OCI-LY7 (cell line): ENCODE measurements at regions not wholly inside any gene's neighbourhood (a gene's known extent, or its start where the extent isn't known, plus 50 kb on each side); places are given as distances from the start of the nearest gene placed in this dataset.

ENCODE experiments used
- BruUV-seq: library from RNA; stranded (reverse); fragments of 400-500 nt; replicated peaks from 2 replicates; lab custom pipeline; 2021; lab: Mats Ljungman, UMichigan
- CTCF ChIA-PET: fragments of 300-600 bp; sonication (Branson Sonifier 250); formaldehyde crosslinking; loops from one replicate; lab custom pipeline; 2022; ENCODE audit warnings: antibody characterized with exemption; ENCODE audit not compliant: unreplicated experiment; lab: Charles Lee
- POLR2A ChIA-PET: fragments of 300-600 bp; sonication (Branson Sonifier 250); formaldehyde crosslinking; loops from one replicate; lab custom pipeline; 2022; ENCODE audit warnings: antibody characterized with exemption; lab: Charles Lee
- DNase-seq: peaks from one replicate; pipeline ENCODE4 v3.0.0-alpha.2; 2015; ENCODE audit warnings: low spot score
- H2AFZ ChIP-seq: fragments of 200-600 bp; sonication (generic), shearing (Covaris generic); 2 replicates; pipeline ENCODE4 v1.6.1; 2014; ENCODE audit warnings: mild to moderate bottlenecking, antibody characterized with exemption, low read length, moderate library complexity
- H3K27ac ChIP-seq: fragments of 200-600 bp; sonication (generic); 2 replicates; pipeline ENCODE4 v1.5.1; 2014; ENCODE audit warnings: mixed run types, low read depth, mild to moderate bottlenecking, moderate library complexity, low read length, inconsistent platforms; ENCODE audit not compliant: poor library complexity, severe bottlenecking
- H3K36me3 ChIP-seq: fragments of 200-600 bp; sonication (generic); 2 replicates; pipeline ENCODE4 v1.6.1; 2014; ENCODE audit warnings: mild to moderate bottlenecking, antibody characterized with exemption, low read length, moderate library complexity, mixed read lengths; ENCODE audit not compliant: insufficient read depth
- H3K4me1 ChIP-seq: fragments of 200-600 bp; sonication (generic); 2 replicates; pipeline ENCODE4 v1.5.1; 2014; ENCODE audit warnings: mild to moderate bottlenecking, low read length; ENCODE audit not compliant: insufficient read depth, poor library complexity, severe bottlenecking
- H3K4me2 ChIP-seq: fragments of 200-600 bp; sonication (generic); 2 replicates; pipeline ENCODE4 v1.6.1; 2014; ENCODE audit warnings: mild to moderate bottlenecking, low read length
- H3K4me3 ChIP-seq: fragments of 200-600 bp; sonication (generic); 2 replicates; pipeline ENCODE4 v1.5.1; 2014; ENCODE audit warnings: mild to moderate bottlenecking, low read depth, low read length; ENCODE audit not compliant: poor library complexity, severe bottlenecking
- H3K79me2 ChIP-seq: fragments of 200-600 bp; sonication (generic); 2 replicates; pipeline ENCODE4 v1.6.1; 2016; ENCODE audit warnings: low read depth, mild to moderate bottlenecking, low read length, moderate library complexity, mixed read lengths; ENCODE audit not compliant: insufficient read depth
- H3K9me2 ChIP-seq: fragments of 200-600 bp; sonication (generic); 2 replicates; pipeline ENCODE4 v1.6.1; 2016; ENCODE audit warnings: mild to moderate bottlenecking, low read length, mixed read lengths; ENCODE audit not compliant: insufficient read depth
- H3K9me3 ChIP-seq: fragments of 200-600 bp; sonication (generic); 2 replicates; pipeline ENCODE4 v1.6.1; 2014; ENCODE audit warnings: mild to moderate bottlenecking, mixed run types, low read length, mixed read lengths
- H4K20me1 ChIP-seq: fragments of 200-600 bp; sonication (generic); 2 replicates; pipeline ENCODE4 v1.6.1; 2014; ENCODE audit warnings: mild to moderate bottlenecking, antibody characterized with exemption, low read length, moderate library complexity, mixed read lengths; ENCODE audit not compliant: insufficient read depth
- EZH2phosphoT487 ChIP-seq: fragments of 200-600 bp; sonication (generic); IDR thresholded peaks from 2 replicates; pipeline ENCODE4 v1.6.1; 2018; ENCODE audit warnings: low read depth, borderline replicate concordance, mild to moderate bottlenecking, mixed run types, antibody characterized with exemption, low read length, moderate library complexity, mixed read lengths
- intact Hi-C: fragments of 100-400 bp; cut with micrococcal nuclease; formaldehyde crosslinking; loops from one replicate; pipeline ENCODE4 v1.10.0; 2022; ENCODE audit not compliant: unreplicated experiment
- TF ChIP-seq, protein P1 (sequence below): fragments of 200-600 bp; sonication (generic); conservative IDR thresholded peaks from 2 replicates; pipeline ENCODE4 v1.5.1; 2014; ENCODE audit warnings: mild to moderate bottlenecking, antibody characterized with exemption, low read length, moderate library complexity, mixed read lengths

DNA sequence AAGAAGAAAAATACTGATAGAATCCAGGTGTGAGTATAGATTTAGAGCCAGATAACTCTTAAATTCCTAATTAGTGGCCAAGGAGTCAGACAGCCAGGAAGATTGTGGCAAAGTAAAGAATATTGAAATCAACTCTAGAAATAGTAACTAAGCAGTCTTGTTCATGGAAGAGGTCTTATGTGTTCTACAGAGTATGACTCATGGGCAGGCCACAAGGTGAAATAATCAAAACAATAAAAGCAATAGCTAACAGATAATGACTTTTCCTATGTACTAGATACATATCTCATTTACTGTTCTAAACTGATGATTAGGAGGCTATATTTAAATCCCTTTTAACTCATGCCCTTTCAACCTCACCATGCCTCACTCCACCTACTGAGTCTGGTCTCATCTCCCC is 227.4 kb upstream of the COL3A1 start:
- POLR2A ChIA-PET = no interaction called here
- CTCF ChIA-PET = no interaction called here
- Histone ChIP-seq H3K79me2 (no peaks in the 10 kb centered on the region), H3K27ac (no peak overlapping the region), H3K9me3 (no peaks in the 10 kb centered on the region), H4K20me1 (no peaks in the 10 kb centered on the region; the same call in 1 of the 2 replicates), H3K4me1 (no peaks in the 10 kb centered on the region), H2AFZ (no peak overlapping the region), H3K4me2 (no peak overlapping the region), H3K9me2 (no peaks in the 10 kb centered on the region), H3K36me3 (no peaks in the 10 kb centered on the region), H3K4me3 (no peak overlapping the region)
- TF ChIP-seq EZH2phosphoT487 = no peak
- TF ChIP-seq, protein P1, sequence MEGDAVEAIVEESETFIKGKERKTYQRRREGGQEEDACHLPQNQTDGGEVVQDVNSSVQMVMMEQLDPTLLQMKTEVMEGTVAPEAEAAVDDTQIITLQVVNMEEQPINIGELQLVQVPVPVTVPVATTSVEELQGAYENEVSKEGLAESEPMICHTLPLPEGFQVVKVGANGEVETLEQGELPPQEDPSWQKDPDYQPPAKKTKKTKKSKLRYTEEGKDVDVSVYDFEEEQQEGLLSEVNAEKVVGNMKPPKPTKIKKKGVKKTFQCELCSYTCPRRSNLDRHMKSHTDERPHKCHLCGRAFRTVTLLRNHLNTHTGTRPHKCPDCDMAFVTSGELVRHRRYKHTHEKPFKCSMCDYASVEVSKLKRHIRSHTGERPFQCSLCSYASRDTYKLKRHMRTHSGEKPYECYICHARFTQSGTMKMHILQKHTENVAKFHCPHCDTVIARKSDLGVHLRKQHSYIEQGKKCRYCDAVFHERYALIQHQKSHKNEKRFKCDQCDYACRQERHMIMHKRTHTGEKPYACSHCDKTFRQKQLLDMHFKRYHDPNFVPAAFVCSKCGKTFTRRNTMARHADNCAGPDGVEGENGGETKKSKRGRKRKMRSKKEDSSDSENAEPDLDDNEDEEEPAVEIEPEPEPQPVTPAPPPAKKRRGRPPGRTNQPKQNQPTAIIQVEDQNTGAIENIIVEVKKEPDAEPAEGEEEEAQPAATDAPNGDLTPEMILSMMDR = no peak
- BruUV-seq = no TSS peak
- intact Hi-C loops = no loop called here
- DNase-seq = no peak

DNA sequence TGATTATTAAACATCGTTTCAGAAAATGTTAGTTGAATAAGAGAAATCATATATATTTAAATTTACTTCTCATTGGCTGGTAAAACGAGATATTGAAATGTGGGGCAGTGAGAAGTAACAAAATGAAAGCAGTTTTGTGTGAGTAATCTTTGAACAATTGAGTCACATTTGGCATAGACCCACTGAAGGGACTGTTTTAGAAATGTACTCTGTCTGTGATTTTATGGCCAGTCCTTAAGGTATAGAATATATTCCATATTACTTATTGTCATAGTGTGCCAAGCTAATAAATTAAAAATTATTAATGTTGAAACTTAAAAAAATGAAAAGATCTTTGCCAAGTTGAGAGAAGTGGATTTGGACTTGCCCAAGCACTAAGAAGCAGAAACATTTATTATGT is 222.4 kb upstream of the COL3A1 start:
- H3K4me2 ChIP-seq = no peak overlapping the region
- DNase-seq = no peak
- CTCF ChIA-PET = no interaction called here
- no peaks in the 10 kb centered on the region for H3K9me3 ChIP-seq
- no peaks in the 10 kb centered on the region for H3K79me2 ChIP-seq
- H3K4me1 ChIP-seq = no peaks in the 10 kb centered on the region
- BruUV-seq = no TSS peak
- no peak overlapping the region for H3K4me3 ChIP-seq
- intact Hi-C loops = no loop called here
- no peaks in the 10 kb centered on the region for H3K9me2 ChIP-seq
- no peak for TF ChIP-seq EZH2phosphoT487
- TF ChIP-seq, protein P1 = no peak
- no peak overlapping the region for H2AFZ ChIP-seq
- POLR2A ChIA-PET = no interaction called here
- H3K36me3 ChIP-seq = no peaks in the 10 kb centered on the region
- no peaks in the 10 kb centered on the region; the same call in 1 of the 2 replicates for H4K20me1 ChIP-seq
- no peak overlapping the region for H3K27ac ChIP-seq

DNA sequence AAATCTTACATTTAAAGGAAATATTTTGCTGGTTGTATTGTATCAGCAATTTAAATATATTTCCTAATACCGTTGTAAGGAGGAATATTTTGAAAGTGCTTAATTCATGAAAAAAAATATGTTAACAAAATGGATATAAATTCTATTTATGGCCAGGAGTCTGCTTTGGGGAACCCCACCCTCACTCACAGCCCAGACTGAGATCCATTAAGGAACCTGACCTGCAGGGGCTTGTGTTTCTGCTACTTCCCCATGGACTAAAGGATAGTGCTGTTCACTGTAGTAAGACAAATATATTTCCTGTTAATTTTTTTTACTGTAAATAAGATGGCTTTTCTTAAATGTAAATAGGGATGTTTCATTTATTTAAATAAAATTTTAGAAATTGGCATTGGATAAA is 221.9 kb upstream of the COL3A1 start:
- Histone ChIP-seq H3K79me2 (no peaks in the 10 kb centered on the region), H3K4me2 (no peak overlapping the region), H3K36me3 (no peaks in the 10 kb centered on the region), H3K4me3 (no peak overlapping the region), H3K9me2 (no peaks in the 10 kb centered on the region), H2AFZ (no peak overlapping the region), H3K9me3 (no peaks in the 10 kb centered on the region), H4K20me1 (no peaks in the 10 kb centered on the region; the same call in 1 of the 2 replicates), H3K27ac (no peak overlapping the region), H3K4me1 (no peaks in the 10 kb centered on the region)
- intact Hi-C loops = no loop called here
- no TSS peak for BruUV-seq
- no peak for TF ChIP-seq EZH2phosphoT487
- CTCF ChIA-PET = no interaction called here
- DNase-seq = no peak
- POLR2A ChIA-PET = no interaction called here
